Retinal pigment epithelial cell (primary cell): ENCODE measurements at regions not wholly inside any gene's neighbourhood (a gene's known extent, or its start where the extent isn't known, plus 50 kb on each side); places are given as distances from the start of the nearest gene placed in this dataset.

Experiments
- DNase-seq: peaks from one replicate; pipeline ENCODE4 v3.0.0-alpha.2; 2010; ENCODE audit warnings: low read depth
- H3K4me3 ChIP-seq: 2 replicates; pipeline ENCODE4 v1.5.1; 2011; ENCODE audit warnings: mild to moderate bottlenecking, low read length, control low read depth, moderate library complexity
- CTCF ChIP-seq: conservative IDR thresholded peaks from 2 replicates; pipeline ENCODE4 v1.5.1; 2011; ENCODE audit warnings: low read depth, low read length, control low read depth, inconsistent platforms

GRCh38 chr6:143613749-143614148 lies 64.0 kb upstream of the PHACTR2 start:
- no peak overlapping the region for H3K4me3 ChIP-seq
- no peak for DNase-seq
- no peak for TF ChIP-seq CTCF

GRCh38 chr6:143612186-143612585 lies 65.6 kb upstream of the PHACTR2 start:
- DNase-seq, result no peak
- H3K4me3 ChIP-seq, result no peak overlapping the region
- TF ChIP-seq CTCF, result no peak

DNA sequence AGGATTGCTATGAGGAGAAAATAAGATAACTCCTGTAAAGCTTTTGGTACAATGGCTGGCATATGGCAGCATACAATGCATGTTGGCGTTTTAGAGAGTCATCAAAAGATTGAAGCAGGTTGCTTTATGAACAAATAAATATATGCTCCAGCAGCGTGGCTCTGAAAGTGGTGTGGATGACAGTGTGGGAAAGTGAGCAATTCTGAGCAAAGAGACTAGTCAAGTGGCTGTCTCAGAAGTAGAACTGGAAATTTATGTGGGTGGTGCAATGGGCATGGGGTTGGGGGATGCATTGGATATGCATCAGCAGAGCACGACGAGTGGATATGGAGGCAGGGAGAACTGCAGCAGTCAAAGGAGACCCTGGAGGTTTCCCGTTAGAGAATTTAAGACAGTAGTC lies 66.2 kb upstream of the PHACTR2 start:
- no peak for DNase-seq
- no peak for TF ChIP-seq CTCF
- H3K4me3 ChIP-seq, result no peak overlapping the region

DNA sequence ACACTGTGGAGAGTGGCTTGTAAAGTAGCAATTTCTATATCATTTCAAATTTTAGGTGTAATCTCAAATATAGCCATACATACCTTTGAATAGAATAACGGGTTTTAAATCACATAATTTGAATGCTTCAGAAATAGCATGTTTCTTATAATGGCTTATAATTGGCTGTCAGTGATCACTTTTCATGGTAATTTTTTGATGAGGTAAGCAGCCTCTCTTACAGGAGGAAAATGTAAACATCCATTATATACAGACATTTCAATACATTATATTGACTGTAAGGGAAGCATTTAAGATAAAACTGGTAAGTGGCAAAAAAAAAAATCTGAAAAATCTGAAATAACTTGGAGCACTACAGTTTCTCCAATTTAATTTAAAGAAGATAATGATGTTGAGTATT lies 67.8 kb upstream of the PHACTR2 start:
- no peak for TF ChIP-seq CTCF
- no peak for DNase-seq
- H3K4me3 ChIP-seq, result no peak overlapping the region

DNA sequence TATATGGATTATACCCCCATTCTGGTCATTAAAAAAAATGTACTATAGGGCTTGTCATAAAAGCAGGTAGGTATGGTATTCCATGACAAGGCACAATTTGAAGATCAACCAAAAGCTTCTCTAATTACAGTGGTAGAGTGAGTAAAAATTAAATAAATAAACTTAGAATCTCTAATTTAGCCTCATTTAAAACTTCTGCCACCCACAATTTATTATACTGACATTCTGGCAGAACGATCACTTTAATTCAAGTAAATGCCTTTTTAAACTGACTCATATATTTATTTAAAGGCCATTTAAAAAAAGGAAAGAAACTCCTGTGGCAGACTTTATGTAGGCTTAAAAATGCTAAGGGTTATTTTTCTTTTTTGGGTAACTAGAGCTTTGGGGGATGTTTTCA lies 68.3 kb upstream of the PHACTR2 start:
- H3K4me3 ChIP-seq, result no peak overlapping the region
- TF ChIP-seq CTCF, result no peak

DNA sequence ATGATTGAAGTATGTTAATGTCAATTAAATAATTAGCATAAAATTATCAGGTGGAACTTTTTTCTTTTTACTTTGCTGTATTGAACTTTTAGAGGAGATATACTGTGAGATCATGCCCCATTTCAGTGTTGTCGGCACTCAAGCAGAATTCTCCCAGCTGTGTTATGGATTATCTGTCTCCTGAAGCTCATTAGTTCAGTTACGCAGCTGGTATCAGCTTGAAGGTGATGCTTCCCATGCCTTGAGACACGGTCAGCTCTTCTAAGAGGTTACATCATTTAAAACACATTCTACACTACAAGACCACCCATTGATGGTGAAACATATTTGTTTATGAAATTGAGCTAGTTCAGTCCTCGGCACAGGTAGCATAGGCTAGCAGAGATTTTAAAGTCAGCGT lies 68.9 kb upstream of the PHACTR2 start:
- TF ChIP-seq CTCF, result no peak
- no peak for DNase-seq
- H3K4me3 ChIP-seq, result no peak overlapping the region

More for the DNA sequence above, 68.3 kb upstream of the PHACTR2 start:
- DNase-seq, result no peak

DNA sequence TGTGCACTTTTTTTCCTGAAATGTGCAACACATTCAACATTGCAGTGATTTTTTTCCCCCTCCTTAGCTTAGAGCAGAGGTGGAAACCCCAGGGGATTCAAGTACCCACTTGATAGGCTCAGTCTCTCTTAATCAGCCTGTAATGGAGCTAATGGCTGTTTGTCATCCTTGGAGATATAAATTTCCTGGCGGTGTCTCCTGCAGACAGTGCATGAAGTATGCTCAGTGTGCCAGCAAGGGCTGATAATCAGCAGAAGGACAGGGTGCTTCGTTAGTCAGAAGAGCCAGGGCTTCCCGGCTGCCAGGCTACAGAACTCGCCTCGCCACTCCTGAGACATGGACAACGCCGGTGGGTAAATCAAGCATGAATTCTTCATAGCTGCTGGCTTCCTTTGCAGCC lies 69.8 kb upstream of the PHACTR2 start:
- DNase-seq, result no peak
- TF ChIP-seq CTCF, result no peak
- H3K4me3 ChIP-seq, result no peak overlapping the region
